ENCODE measurements at regions not wholly inside any gene's neighbourhood (a gene's known extent, or its start where the extent isn't known, plus 50 kb on each side); places are given as distances from the start of the nearest gene placed in this dataset.
A peak's percentile ranks its signal among the peaks of the same experiment; 100 is the strongest.

GRCh38 chr4:22191565-22191964, 243.0 kb upstream of the KCNIP4 start:
- TF ChIP-seq ISL1 (CRISPR knock-in tag; IDR thresholded peaks at IDR 0.05), result no peak
- no peak for TF ChIP-seq CREB5 (CRISPR knock-in tag; IDR thresholded peaks at IDR 0.05; ENCODE audit: low read depth)
- no peak for TF ChIP-seq PPARA (CRISPR knock-in tag; IDR thresholded peaks at IDR 0.05; ENCODE audit: borderline replicate concordance)
- TF ChIP-seq ZC3H10 (CRISPR knock-in tag; IDR thresholded peaks at IDR 0.05), result no peak
- TF ChIP-seq ESRRG (CRISPR knock-in tag; IDR thresholded peaks at IDR 0.05), result no peak
- no peak for TF ChIP-seq ZNF8 (CRISPR knock-in tag; IDR thresholded peaks at IDR 0.05)
- TF ChIP-seq RARB (CRISPR knock-in tag; IDR thresholded peaks at IDR 0.05), result no peak
- ATAC-seq, result no peak

GRCh38 chr4:22190855-22191254, 242.3 kb upstream of the KCNIP4 start:
- TF ChIP-seq PPARA (CRISPR knock-in tag; IDR thresholded peaks at IDR 0.05; ENCODE audit: borderline replicate concordance) (no peak), CSDC2 (CRISPR knock-in tag; IDR thresholded peaks at IDR 0.05) (no peak), RARB (CRISPR knock-in tag; IDR thresholded peaks at IDR 0.05) (no peak), TCF4 (CRISPR knock-in tag; IDR thresholded peaks at IDR 0.05; ENCODE audit: borderline replicate concordance) (no peak), ZFP3 (CRISPR knock-in tag; IDR thresholded peaks at IDR 0.05) (no peak), PATZ1 (CRISPR knock-in tag; IDR thresholded peaks at IDR 0.05; ENCODE audit: borderline replicate concordance) (no peak), ZFP30 (CRISPR knock-in tag; IDR thresholded peaks at IDR 0.05) (no peak), BACH2 (CRISPR knock-in tag; IDR thresholded peaks at IDR 0.05; ENCODE audit: borderline replicate concordance) (no peak), ZNF8 (CRISPR knock-in tag; IDR thresholded peaks at IDR 0.05) (no peak)
- peak; percentile 98 for ATAC-seq

GRCh38 chr4:22187203-22187820, 238.7 kb upstream of the KCNIP4 start:
- no peak for TF ChIP-seq ZC3H10 (CRISPR knock-in tag; IDR thresholded peaks at IDR 0.05)
- TF ChIP-seq ZNF565 (CRISPR knock-in tag; conservative IDR thresholded peaks at IDR 0.05; ENCODE audit: low read depth), result no peak
- no peak for TF ChIP-seq ISL1 (CRISPR knock-in tag; IDR thresholded peaks at IDR 0.05)
- TF ChIP-seq TSHZ2 (CRISPR knock-in tag; IDR thresholded peaks at IDR 0.05), result no peak
- TF ChIP-seq TCF4 (CRISPR knock-in tag; IDR thresholded peaks at IDR 0.05; ENCODE audit: borderline replicate concordance), result no peak
- no peak for TF ChIP-seq ZFP30 (CRISPR knock-in tag; IDR thresholded peaks at IDR 0.05)
- no peak for TF ChIP-seq TOX (CRISPR knock-in tag; IDR thresholded peaks at IDR 0.05; ENCODE audit: borderline replicate concordance)
- ATAC-seq, result no peak

- ATAC-seq, result no peak
- TF ChIP-seq TOX (CRISPR knock-in tag; IDR thresholded peaks at IDR 0.05; ENCODE audit: borderline replicate concordance), result no peak
- TF ChIP-seq TCF4 (CRISPR knock-in tag; IDR thresholded peaks at IDR 0.05; ENCODE audit: borderline replicate concordance), result no peak
- TF ChIP-seq PATZ1 (CRISPR knock-in tag; IDR thresholded peaks at IDR 0.05; ENCODE audit: borderline replicate concordance), result no peak
- no peak for TF ChIP-seq GLIS3 (CRISPR knock-in tag; IDR thresholded peaks at IDR 0.05)
- no peak for TF ChIP-seq SNAI2 (CRISPR knock-in tag; IDR thresholded peaks at IDR 0.05)
- no peak for TF ChIP-seq ESRRG (CRISPR knock-in tag; IDR thresholded peaks at IDR 0.05)
- TF ChIP-seq ARNTL (CRISPR knock-in tag; IDR thresholded peaks at IDR 0.05; ENCODE audit: borderline replicate concordance, low read depth), result no peak
- no peak for TF ChIP-seq BACH2 (CRISPR knock-in tag; IDR thresholded peaks at IDR 0.05; ENCODE audit: borderline replicate concordance)
- no peak for TF ChIP-seq CSRNP3 (CRISPR knock-in tag; IDR thresholded peaks at IDR 0.05)
- no peak for TF ChIP-seq POU6F1 (CRISPR knock-in tag; IDR thresholded peaks at IDR 0.05; ENCODE audit: borderline replicate concordance, low read depth)
- TF ChIP-seq TSHZ2 (CRISPR knock-in tag; IDR thresholded peaks at IDR 0.05), result no peak
- TF ChIP-seq PPARA (CRISPR knock-in tag; IDR thresholded peaks at IDR 0.05; ENCODE audit: borderline replicate concordance), result no peak
Measured at GRCh38 chr4:22181736-22182135, 233.2 kb upstream of the KCNIP4 start.
